ENCODE measurements at regions not wholly inside any gene's neighbourhood (a gene's known extent, or its start where the extent isn't known, plus 50 kb on each side); places are given as distances from the start of the nearest gene placed in this dataset.

GRCh38 chr7:84264396-84264795 is 69.8 kb upstream of the SEMA3A start:
- TF ChIP-seq POLR2AphosphoS5 (IDR thresholded peaks at IDR 0.05) (no peak), POLR2A (IDR thresholded peaks at IDR 0.05) (no peak)
